K562 (cell line): ENCODE measurements at regions not wholly inside any gene's neighbourhood (a gene's known extent, or its start where the extent isn't known, plus 50 kb on each side); places are given as distances from the start of the nearest gene placed in this dataset.

Experiments used
- ATAC-seq: fragments of 200-7000 bp; cut with Tn5 transposase; 3 replicates; pipeline ENCODE4 v1.9.1; 2020; ENCODE audit warnings: moderate library complexity
- BruUV-seq: library from RNA; stranded (reverse); fragments of 400-500 nt; replicated peaks from 2 replicates; lab custom pipeline; 2021; lab: Mats Ljungman, UMichigan
- CTCF ChIA-PET: fragments of 300-600 bp; formaldehyde crosslinking; extraction: SDS; loops from one replicate; lab custom pipeline; 2021; ENCODE audit warnings: low intra/inter-chr PET ratio; lab: Yijun Ruan, JAX
- POLR2A ChIA-PET: fragments of 300-600, 350-650 bp; sonication (Branson Sonifier 250); formaldehyde crosslinking; extraction: SDS; loops from one replicate; lab custom pipeline; 2021; ENCODE audit warnings: antibody characterized with exemption, inconsistent platforms; lab: Yijun Ruan, JAX
- DNase-seq, 4 experiments: peaks; one replicate each; pipeline versions ENCODE4 v3.0.0 to v3.0.0-alpha.2; 2011 to 2018; ENCODE audit warnings: low spot score in 3 of 4, mixed read lengths in 3 of 4; ENCODE audit errors: extremely low read depth in 1 of 4
- FAIRE-seq: peaks from 2 replicates; lab custom pipeline; 2011; peaks lifted over from hg19 to GRCh38; lab: Jason Lieb, UNC
- H2AFZ ChIP-seq: 2 replicates; pipeline ENCODE4 v1.6.0; 2011; ENCODE audit warnings: low read depth, low read length, control low read depth, inconsistent platforms
- H3K27ac ChIP-seq: fragments of 200-600 bp; 3 replicates; pipeline ENCODE4 v1.8.0; 2011; ENCODE audit warnings: low read depth, mild to moderate bottlenecking, control low read depth, inconsistent platforms, low read length, moderate library complexity, mixed read lengths; ENCODE audit errors: extremely low read depth
- H3K27me3 ChIP-seq, 2 experiments: fragments of 300-600 bp in 1 of 2; 2 replicates in 1 of 2; 3 replicates in 1 of 2; pipeline versions ENCODE4 v1.6.0 to v1.8.0; 2011; ENCODE audit warnings: inconsistent platforms in 2 of 2, low read length in 2 of 2, mild to moderate bottlenecking in 1 of 2, mixed read lengths in 1 of 2, moderate library complexity in 1 of 2; ENCODE audit not compliant: control insufficient read depth in 2 of 2, insufficient read depth in 2 of 2
- H3K36me3 ChIP-seq: fragments of 300-600 bp; 3 replicates; pipeline ENCODE4 v1.8.0; 2011; ENCODE audit warnings: mild to moderate bottlenecking, low read length, inconsistent platforms; ENCODE audit not compliant: control insufficient read depth, insufficient read depth
- H3K4me1 ChIP-seq, 2 experiments: fragments of 200-600 bp in 1 of 2; replicated peaks in 1 of 2; 2 replicates in 1 of 2; 3 replicates in 1 of 2; pipeline versions ENCODE4 v1.5.1 to v1.8.0; 2011; ENCODE audit warnings: inconsistent platforms in 2 of 2, low read length in 2 of 2, mild to moderate bottlenecking in 1 of 2, mixed read lengths in 1 of 2, moderate library complexity in 1 of 2; ENCODE audit not compliant: control insufficient read depth in 2 of 2, insufficient read depth in 2 of 2
- H3K4me2 ChIP-seq: 2 replicates; pipeline ENCODE4 v1.6.1; 2011; ENCODE audit warnings: low read length, control low read depth, inconsistent platforms, mixed read lengths; ENCODE audit not compliant: insufficient read depth
- H3K4me3 ChIP-seq: fragments of 200-600 bp; sonication (generic), shearing (Covaris generic); 2 replicates; pipeline ENCODE4 v1.5.1; 2016; ENCODE audit warnings: control low read depth, inconsistent platforms
- H3K79me2 ChIP-seq: fragments of 200-600 bp; 3 replicates; pipeline ENCODE4 v1.8.0; 2011; ENCODE audit warnings: low read length, inconsistent platforms; ENCODE audit not compliant: control insufficient read depth, insufficient read depth
- H3K9ac ChIP-seq, 2 experiments: 2 replicates each; pipeline versions ENCODE4 v1.6.0 to v1.6.1; 2011; ENCODE audit warnings: low read depth in 2 of 2, low read length in 2 of 2, control low read depth in 1 of 2, inconsistent platforms in 1 of 2, mild to moderate bottlenecking in 1 of 2, mixed read lengths in 1 of 2; ENCODE audit not compliant: insufficient read depth in 1 of 2
- H3K9me1 ChIP-seq: one replicate; pipeline ENCODE4 v1.6.0; 2011; ENCODE audit warnings: inconsistent platforms, mild to moderate bottlenecking, low read length, moderate library complexity; ENCODE audit not compliant: control insufficient read depth, insufficient read depth
- H3K9me3 ChIP-seq: replicated peaks from 2 replicates; pipeline ENCODE4 v1.5.1; 2011; ENCODE audit warnings: low read depth, low read length, inconsistent platforms; ENCODE audit not compliant: control insufficient read depth, insufficient read depth
- H4K20me1 ChIP-seq: replicated peaks from 2 replicates; pipeline ENCODE4 v1.6.1; 2011; ENCODE audit warnings: low read length, inconsistent platforms, mixed read lengths; ENCODE audit not compliant: control insufficient read depth, insufficient read depth
- HNRNPH1 ChIP-seq: fragments of 200-400 bp; formaldehyde crosslinking; optimal IDR thresholded peaks from 2 replicates; pipeline ENCODE3; 2017; ENCODE audit warnings: low read depth, mild to moderate bottlenecking, low read length, moderate library complexity
- ZNF224 ChIP-seq: sonication (generic); formaldehyde crosslinking; IDR thresholded peaks from 2 replicates; pipeline ENCODE4 v1.8.0; 2022; ENCODE audit warnings: mild to moderate bottlenecking, missing genetic modification reagents
- WGBS: fragments of 100-300 bp; shearing (Covaris generic); methylation state at CpG from one replicate; pipeline ENCODE4 v1.1.6; 2016; ENCODE audit warnings: low coverage, mixed read lengths; ENCODE audit not compliant: insufficient coverage; ENCODE audit errors: missing lambda C conversion rate; 5-methylcytosine and 5-hydroxymethylcytosine counted together
- in situ Hi-C: fragments of 300-500 bp; cut with MboI; formaldehyde crosslinking; loops from 4 replicates; pipeline ENCODE4 v1.15.0; 2018; ENCODE audit warnings: inconsistent platforms, mixed read lengths
- intact Hi-C: fragments of 100-400 bp; cut with micrococcal nuclease; formaldehyde crosslinking; loops from 2 replicates; pipeline ENCODE4 v1.14.2; 2022
- TF ChIP-seq, protein P1 (sequence below), 2 experiments: fragments of 450-650 bp; formaldehyde crosslinking in 1 of 2; IDR thresholded peaks; 2 replicates each; pipeline versions ENCODE4 v1.4.0 to v1.6.1; 2014 to 2020; ENCODE audit warnings: mild to moderate bottlenecking in 2 of 2, borderline replicate concordance in 1 of 2, low read depth in 1 of 2
- TF ChIP-seq, protein P2 (sequence below): IDR thresholded peaks from 2 replicates; pipeline ENCODE4 v1.6.1; 2012; ENCODE audit warnings: low read depth, low read length, improper control_type of control experiment, borderline replicate concordance
- TF ChIP-seq, protein P3 (sequence below): fragments of 250-450 bp; sonication (Bioruptor Pico); IDR thresholded peaks from 2 replicates; pipeline ENCODE4 v1.5.0; 2020; ENCODE audit warnings: mild to moderate bottlenecking, borderline replicate concordance

DNA sequence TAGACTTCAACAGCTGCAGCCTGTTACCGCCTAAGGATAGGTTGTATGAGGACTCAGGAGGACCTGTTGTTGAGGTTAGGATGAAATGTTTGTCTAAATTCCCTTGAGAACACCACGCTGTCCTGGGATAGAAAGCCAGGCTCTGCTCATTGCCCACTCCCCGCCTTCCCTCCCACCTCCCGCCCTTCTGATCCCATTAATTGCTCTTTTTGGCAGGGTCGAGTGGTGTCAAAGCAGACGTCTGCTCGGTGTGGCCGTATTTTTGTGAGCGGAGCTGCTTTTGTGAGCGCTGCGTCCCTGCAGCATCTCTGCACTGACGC, 62.3 kb downstream of the SPATA31C2 start:
- no peak for ATAC-seq
- no peaks in the 10 kb centered on the region for H3K36me3 ChIP-seq
- POLR2A ChIA-PET = interaction anchor here (0.7 to 1.7 kb wide), 2 partner anchors 12 to 19 kb away, joined by 3 to 5 read pairs; no protein-coding TSS in a partner anchor
- no peaks in the 10 kb centered on the region for H3K9me3 ChIP-seq
- peaks cover 0 to 13% of the 10 kb centered on the region in 2 experiments; a peak in 2 of 5 replicates for H3K4me1 ChIP-seq
- in situ Hi-C loops = no loop called here
- no peak for FAIRE-seq
- no peaks in the 10 kb centered on the region for H3K9me1 ChIP-seq
- H4K20me1 ChIP-seq = no peaks in the 10 kb centered on the region
- CTCF ChIA-PET = no interaction called here
- peaks cover 5 to 37% of the 10 kb centered on the region in 2 experiments; a peak in 4 of 5 replicates for H3K27me3 ChIP-seq
- H3K27ac ChIP-seq = no peak overlapping the region
- TF ChIP-seq, protein P1, sequence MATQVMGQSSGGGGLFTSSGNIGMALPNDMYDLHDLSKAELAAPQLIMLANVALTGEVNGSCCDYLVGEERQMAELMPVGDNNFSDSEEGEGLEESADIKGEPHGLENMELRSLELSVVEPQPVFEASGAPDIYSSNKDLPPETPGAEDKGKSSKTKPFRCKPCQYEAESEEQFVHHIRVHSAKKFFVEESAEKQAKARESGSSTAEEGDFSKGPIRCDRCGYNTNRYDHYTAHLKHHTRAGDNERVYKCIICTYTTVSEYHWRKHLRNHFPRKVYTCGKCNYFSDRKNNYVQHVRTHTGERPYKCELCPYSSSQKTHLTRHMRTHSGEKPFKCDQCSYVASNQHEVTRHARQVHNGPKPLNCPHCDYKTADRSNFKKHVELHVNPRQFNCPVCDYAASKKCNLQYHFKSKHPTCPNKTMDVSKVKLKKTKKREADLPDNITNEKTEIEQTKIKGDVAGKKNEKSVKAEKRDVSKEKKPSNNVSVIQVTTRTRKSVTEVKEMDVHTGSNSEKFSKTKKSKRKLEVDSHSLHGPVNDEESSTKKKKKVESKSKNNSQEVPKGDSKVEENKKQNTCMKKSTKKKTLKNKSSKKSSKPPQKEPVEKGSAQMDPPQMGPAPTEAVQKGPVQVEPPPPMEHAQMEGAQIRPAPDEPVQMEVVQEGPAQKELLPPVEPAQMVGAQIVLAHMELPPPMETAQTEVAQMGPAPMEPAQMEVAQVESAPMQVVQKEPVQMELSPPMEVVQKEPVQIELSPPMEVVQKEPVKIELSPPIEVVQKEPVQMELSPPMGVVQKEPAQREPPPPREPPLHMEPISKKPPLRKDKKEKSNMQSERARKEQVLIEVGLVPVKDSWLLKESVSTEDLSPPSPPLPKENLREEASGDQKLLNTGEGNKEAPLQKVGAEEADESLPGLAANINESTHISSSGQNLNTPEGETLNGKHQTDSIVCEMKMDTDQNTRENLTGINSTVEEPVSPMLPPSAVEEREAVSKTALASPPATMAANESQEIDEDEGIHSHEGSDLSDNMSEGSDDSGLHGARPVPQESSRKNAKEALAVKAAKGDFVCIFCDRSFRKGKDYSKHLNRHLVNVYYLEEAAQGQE (IDR thresholded peaks at IDR 0.05; ENCODE audit: borderline replicate concordance) = no peak
- TF ChIP-seq, protein P1 (CRISPR knock-in tag; IDR thresholded peaks at IDR 0.05; ENCODE audit: low read depth) = no peak
- no peak for TF ChIP-seq ZNF224 (CRISPR knock-in tag)
- TF ChIP-seq, protein P2, sequence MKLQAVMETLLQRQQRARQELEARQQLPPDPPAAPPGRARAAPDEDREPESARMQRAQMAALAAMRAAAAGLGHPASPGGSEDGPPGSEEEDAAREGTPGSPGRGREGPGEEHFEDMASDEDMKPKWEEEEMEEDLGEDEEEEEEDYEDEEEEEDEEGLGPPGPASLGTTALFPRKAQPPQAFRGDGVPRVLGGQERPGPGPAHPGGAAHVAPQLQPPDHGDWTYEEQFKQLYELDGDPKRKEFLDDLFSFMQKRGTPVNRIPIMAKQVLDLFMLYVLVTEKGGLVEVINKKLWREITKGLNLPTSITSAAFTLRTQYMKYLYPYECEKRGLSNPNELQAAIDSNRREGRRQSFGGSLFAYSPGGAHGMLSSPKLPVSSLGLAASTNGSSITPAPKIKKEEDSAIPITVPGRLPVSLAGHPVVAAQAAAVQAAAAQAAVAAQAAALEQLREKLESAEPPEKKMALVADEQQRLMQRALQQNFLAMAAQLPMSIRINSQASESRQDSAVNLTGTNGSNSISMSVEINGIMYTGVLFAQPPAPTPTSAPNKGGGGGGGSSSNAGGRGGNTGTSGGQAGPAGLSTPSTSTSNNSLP = no peak
- TF ChIP-seq HNRNPH1 = no peak
- TF ChIP-seq, protein P3, sequence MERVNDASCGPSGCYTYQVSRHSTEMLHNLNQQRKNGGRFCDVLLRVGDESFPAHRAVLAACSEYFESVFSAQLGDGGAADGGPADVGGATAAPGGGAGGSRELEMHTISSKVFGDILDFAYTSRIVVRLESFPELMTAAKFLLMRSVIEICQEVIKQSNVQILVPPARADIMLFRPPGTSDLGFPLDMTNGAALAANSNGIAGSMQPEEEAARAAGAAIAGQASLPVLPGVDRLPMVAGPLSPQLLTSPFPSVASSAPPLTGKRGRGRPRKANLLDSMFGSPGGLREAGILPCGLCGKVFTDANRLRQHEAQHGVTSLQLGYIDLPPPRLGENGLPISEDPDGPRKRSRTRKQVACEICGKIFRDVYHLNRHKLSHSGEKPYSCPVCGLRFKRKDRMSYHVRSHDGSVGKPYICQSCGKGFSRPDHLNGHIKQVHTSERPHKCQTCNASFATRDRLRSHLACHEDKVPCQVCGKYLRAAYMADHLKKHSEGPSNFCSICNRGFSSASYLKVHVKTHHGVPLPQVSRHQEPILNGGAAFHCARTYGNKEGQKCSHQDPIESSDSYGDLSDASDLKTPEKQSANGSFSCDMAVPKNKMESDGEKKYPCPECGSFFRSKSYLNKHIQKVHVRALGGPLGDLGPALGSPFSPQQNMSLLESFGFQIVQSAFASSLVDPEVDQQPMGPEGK (CRISPR knock-in tag) = no peak
- TF ChIP-seq, all 486 proteins: peak for 0
- Histone ChIP-seq H3K79me2 (no peaks in the 10 kb centered on the region), H3K9ac (peak overlapping the region in 1 of 2 experiments; percentile 28; a peak in 1 of 4 replicates), H3K4me3 (no peak overlapping the region), H3K4me2 (peak overlapping the region; percentile 37; the same call in 1 of the 2 replicates), H2AFZ (no peak overlapping the region)
- no peak for DNase-seq
- 2% methylated on average over 12 of the region's 12 CpGs for WGBS
- intact Hi-C loops = no loop called here
- no TSS peak for BruUV-seq
